ENCODE measurements at regions not wholly inside any gene's neighbourhood (a gene's known extent, or its start where the extent isn't known, plus 50 kb on each side); places are given as distances from the start of the nearest gene placed in this dataset.

- H4K20me1 ChIP-seq (replicated peaks; ENCODE audit: control insufficient read depth, insufficient read depth, low read length), result no peaks in the 10 kb centered on the region
- no peaks in the 10 kb centered on the region for H3K79me2 ChIP-seq (ENCODE audit: control insufficient read depth, insufficient read depth, low read length)
- no peaks in the 10 kb centered on the region; the same call in 1 of the 2 replicates for H3K9me3 ChIP-seq (replicated peaks; ENCODE audit: control insufficient read depth, insufficient read depth, low read depth, low read length)
- ATAC-seq (peak; percentile 51; the same call in 1 of the 3 replicates), DNase-seq (ENCODE audit: extremely low read depth in 1 of 4, low spot score in 3 of 4) (peak in 3 of 4 experiments; percentile 6 to 9 (median 9)), FAIRE-seq (no peak)
- H3K4me3 ChIP-seq, result no peak overlapping the region
- intact Hi-C loops (cut with micrococcal nuclease) (no loop called here), in situ Hi-C loops (cut with MboI) (no loop called here)
- H3K4me1 ChIP-seq (replicated peaks in 1 of 2; ENCODE audit: control insufficient read depth in 2 of 2, insufficient read depth in 2 of 2, low read length in 2 of 2), result no peaks in the 10 kb centered on the region; a peak in 1 of 5 replicates
- no peak overlapping the region for H3K4me2 ChIP-seq (ENCODE audit: insufficient read depth, low read length)
- WGBS (ENCODE audit: insufficient coverage, low coverage, missing lambda C conversion rate), result 4% methylated on average over 7 of the region's 7 CpGs
- TF ChIP-seq CBFA2T3 (IDR thresholded peaks at IDR 0.05) (peak; percentile 3; the same call in 1 of the 2 replicates), ATF3 (IDR thresholded peaks at IDR 0.05) (no peak), ATF3 (CRISPR knock-in tag; conservative IDR thresholded peaks at IDR 0.05) (no peak), RBFOX2 (IDR thresholded peaks at IDR 0.05; ENCODE audit: low read depth, low read length) (no peak), TCF7 (IDR thresholded peaks at IDR 0.05; ENCODE audit: borderline replicate concordance) (no peak), ZSCAN29 (IDR thresholded peaks at IDR 0.05) (peak; percentile 44; the same call in 1 of the 2 replicates), RB1 (IDR thresholded peaks at IDR 0.05; ENCODE audit: low read depth) (no peak)
- H3K27ac ChIP-seq (ENCODE audit: extremely low read depth, low read depth, low read length), result no peak overlapping the region
- no peak overlapping the region for H3K9ac ChIP-seq (ENCODE audit: insufficient read depth in 1 of 2, low read depth in 2 of 2, low read length in 2 of 2)
- no TSS peak for BruUV-seq (replicated peaks)
- POLR2A ChIA-PET, result interaction anchor here (0.7 to 1.3 kb wide), 2 partner anchors 11 to 208 kb away, joined by 3 read pairs; no protein-coding TSS in a partner anchor
- CTCF ChIA-PET (ENCODE audit: low intra/inter-chr PET ratio), result no interaction called here
- H3K36me3 ChIP-seq (ENCODE audit: control insufficient read depth, insufficient read depth, low read length), result no peaks in the 10 kb centered on the region
- H3K9me1 ChIP-seq (ENCODE audit: control insufficient read depth, insufficient read depth, low read length), result no peaks in the 10 kb centered on the region
- no peaks in the 10 kb centered on the region for H3K27me3 ChIP-seq (ENCODE audit: control insufficient read depth in 2 of 2, insufficient read depth in 2 of 2, low read length in 2 of 2)
- H2AFZ ChIP-seq (ENCODE audit: low read depth, low read length), result no peak overlapping the region
Measured at GRCh38 chr17:69961501-69962145, 113.4 kb upstream of the KCNJ16 start.

All from K562 (cell line).